Tibial artery (tissue), 4 donors: ENCODE measurements at regions not wholly inside any gene's neighbourhood (a gene's known extent, or its start where the extent isn't known, plus 50 kb on each side); places are given as distances from the start of the nearest gene placed in this dataset.

ENCODE experiments used
- DNase-seq, 2 donors: peaks; one replicate each; pipeline ENCODE4 v3.0.0-alpha.2; 2019
- H3K27ac ChIP-seq, 2 donors: fragments of 200-600 bp; sonication (generic) in 1 of 2; 1 replicate in 1 of 2; 2 replicates in 1 of 2; pipeline ENCODE4 v1.5.1; 2018 to 2019; ENCODE audit warnings: mild to moderate bottlenecking in 1 of 2
- H3K27me3 ChIP-seq, 2 donors: fragments of 200-600 bp; sonication (generic) in 1 of 2; one replicate each; pipeline versions ENCODE4 v1.5.1 to v1.6.0; 2016 to 2019
- H3K36me3 ChIP-seq, 3 donors: fragments of 200-600 bp; sonication (generic) in 2 of 3; one replicate each; pipeline ENCODE4 v1.5.1; 2016 to 2019; ENCODE audit warnings: mild to moderate bottlenecking in 2 of 3
- H3K4me1 ChIP-seq, 4 donors: fragments of 200-600 bp; sonication (generic) in 2 of 4; 1 replicate in 3 of 4; 2 replicates in 1 of 4; pipeline ENCODE4 v1.5.1; 2016 to 2019
- H3K4me3 ChIP-seq, 2 donors: fragments of 200-600 bp; sonication (generic) in 1 of 2; 1 replicate in 1 of 2; 2 replicates in 1 of 2; pipeline ENCODE4 v1.5.1; 2018 to 2019; ENCODE audit warnings: mild to moderate bottlenecking in 2 of 2
- H3K9me3 ChIP-seq, 3 donors: fragments of 200-600 bp; sonication (generic) in 1 of 3; one replicate each; pipeline ENCODE4 v1.5.1; 2016 to 2019
- intact Hi-C: fragments of 100-400 bp; cut with DNase I; formaldehyde crosslinking; loops from one replicate; pipeline ENCODE4 v1.15.0; 2023; ENCODE audit warnings: low total_unique reads
- TF ChIP-seq, protein P1 (sequence below), 2 experiments: fragments of 200-600 bp in 1 of 2; fragments of 450-650 bp in 1 of 2; IDR thresholded peaks; one replicate each; pipeline ENCODE4 v1.5.1; 2017 to 2019; ENCODE audit warnings: antibody characterized with exemption in 2 of 2, mild to moderate bottlenecking in 1 of 2, moderate library complexity in 1 of 2

DNA sequence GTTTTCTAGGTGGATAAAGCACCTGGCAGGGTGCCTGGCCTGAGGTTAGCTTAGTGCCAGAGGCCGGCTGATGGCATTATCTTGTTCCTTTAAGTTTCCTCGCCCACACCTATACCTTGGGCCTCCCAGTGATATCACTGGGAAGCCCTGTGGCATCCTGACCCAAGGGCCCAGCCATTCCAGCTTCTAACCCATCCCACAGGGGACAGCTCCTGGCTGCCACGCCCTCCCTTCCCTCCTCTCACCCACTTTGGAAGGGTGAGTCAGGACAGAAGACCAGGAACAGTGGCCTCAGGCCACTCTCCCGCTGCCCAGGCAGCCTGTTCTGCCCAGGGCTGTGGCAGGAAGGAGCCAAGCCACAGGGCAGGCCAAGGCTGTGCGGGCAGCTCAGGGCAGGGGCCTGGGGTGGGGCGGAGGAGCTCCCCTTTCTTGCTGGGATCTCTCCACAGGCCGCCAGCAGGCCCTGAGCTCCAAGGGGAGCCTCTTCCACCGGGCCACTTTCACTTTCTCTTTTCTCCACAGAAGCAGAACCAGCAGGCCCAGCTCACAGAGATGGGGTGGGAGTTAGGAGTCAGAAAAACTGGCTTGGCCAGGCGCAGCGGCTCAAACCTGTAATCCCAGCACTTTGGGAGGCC is 75.1 kb downstream of the IRF2BPL start:
- Histone ChIP-seq H3K27me3 (no peaks in the 10 kb centered on the region), H3K9me3 (no peaks in the 10 kb centered on the region), H3K4me1 (peaks cover 6 to 91% (median 77%) of the 10 kb centered on the region in 4 donors), H3K27ac (peak overlapping the region; percentile 92 to 94), H3K36me3 (no peaks in the 10 kb centered on the region), H3K4me3 (peak overlapping the region; percentile 33 to 47)
- peak; percentile 66 to 89 for DNase-seq
- intact Hi-C loops = no loop called here
- TF ChIP-seq, protein P1, sequence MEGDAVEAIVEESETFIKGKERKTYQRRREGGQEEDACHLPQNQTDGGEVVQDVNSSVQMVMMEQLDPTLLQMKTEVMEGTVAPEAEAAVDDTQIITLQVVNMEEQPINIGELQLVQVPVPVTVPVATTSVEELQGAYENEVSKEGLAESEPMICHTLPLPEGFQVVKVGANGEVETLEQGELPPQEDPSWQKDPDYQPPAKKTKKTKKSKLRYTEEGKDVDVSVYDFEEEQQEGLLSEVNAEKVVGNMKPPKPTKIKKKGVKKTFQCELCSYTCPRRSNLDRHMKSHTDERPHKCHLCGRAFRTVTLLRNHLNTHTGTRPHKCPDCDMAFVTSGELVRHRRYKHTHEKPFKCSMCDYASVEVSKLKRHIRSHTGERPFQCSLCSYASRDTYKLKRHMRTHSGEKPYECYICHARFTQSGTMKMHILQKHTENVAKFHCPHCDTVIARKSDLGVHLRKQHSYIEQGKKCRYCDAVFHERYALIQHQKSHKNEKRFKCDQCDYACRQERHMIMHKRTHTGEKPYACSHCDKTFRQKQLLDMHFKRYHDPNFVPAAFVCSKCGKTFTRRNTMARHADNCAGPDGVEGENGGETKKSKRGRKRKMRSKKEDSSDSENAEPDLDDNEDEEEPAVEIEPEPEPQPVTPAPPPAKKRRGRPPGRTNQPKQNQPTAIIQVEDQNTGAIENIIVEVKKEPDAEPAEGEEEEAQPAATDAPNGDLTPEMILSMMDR (IDR thresholded peaks at IDR 0.05) = no peak

DNA sequence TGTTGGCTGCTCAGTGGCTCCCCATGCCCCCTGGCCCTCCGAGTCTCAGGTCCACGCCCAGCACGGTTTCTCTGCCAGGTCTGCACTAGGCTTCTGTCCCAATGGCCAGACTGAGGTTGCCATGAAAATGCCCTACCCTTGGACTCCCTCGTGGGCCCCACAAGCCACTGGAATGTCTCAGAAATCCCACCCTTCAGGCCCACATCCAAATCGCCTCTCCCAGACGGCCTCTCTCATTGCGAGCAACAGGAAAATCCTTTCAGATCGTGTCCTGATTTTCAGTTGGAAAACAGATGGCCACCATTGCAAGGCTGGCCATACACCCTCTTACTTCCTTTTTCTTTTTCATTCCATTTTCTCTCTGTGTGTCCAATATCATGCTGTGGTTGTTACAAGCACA is 77.3 kb downstream of the IRF2BPL start:
- Histone ChIP-seq H3K27ac (peak overlapping the region; percentile 57 to 94), H3K36me3 (no peaks in the 10 kb centered on the region), H3K4me3 (no peak overlapping the region), H3K4me1 (peaks cover 12 to 89% (median 76%) of the 10 kb centered on the region in 4 donors), H3K27me3 (no peaks in the 10 kb centered on the region), H3K9me3 (no peaks in the 10 kb centered on the region)
- no peak for DNase-seq
- TF ChIP-seq, protein P1 (IDR thresholded peaks at IDR 0.05) = no peak
- intact Hi-C loops = no loop called here

DNA sequence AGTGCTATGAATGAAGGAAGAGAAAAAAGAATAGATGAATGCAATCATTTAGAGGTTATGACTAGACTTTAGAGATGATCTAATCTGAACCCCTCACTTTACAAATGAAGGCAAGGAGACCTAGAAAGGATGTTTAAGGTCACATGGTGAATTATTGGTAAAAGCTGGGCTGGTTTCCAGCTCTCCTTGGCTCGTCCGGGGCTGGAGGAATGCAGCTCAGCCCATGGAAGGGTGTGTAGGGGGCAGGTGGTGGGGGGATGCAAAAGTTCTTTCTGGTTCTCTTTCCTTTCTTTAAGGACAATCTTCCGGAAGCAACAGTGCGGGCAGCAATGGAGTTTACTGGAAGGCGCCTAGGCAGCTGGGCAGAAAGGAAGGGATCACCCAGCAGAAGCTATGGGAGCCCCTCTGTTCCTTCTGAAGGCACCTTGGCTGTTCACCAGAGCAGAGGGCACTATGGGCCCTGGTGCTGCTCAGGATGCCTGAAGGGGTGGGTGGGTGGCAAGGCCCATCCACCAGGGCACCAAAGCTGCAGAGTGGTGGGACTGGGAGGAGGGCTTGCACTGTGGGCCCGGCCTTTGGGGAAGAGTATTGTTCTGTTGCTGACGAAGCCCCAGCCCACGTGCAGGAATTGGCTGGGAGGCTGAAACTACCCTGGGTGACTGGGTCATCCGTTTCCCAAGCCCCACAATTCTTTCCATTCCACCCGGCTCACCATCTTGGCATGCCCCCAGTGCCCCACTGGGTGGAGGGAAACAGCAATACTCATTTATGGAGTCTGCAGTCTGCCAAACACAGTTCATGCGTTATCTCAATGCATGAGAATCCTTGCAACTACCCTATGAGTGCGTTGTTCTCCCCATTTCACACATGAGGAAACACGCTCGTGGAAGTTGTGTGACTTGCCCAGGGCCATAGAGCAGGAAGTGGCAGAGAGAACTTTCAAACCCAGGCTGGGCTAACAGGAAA is 78.2 kb downstream of the IRF2BPL start:
- DNase-seq = peak in 1 of 2 donors; percentile 74
- intact Hi-C loops = no loop called here
- peaks cover 12 to 81% (median 67%) of the 10 kb centered on the region in 4 donors for H3K4me1 ChIP-seq

DNA sequence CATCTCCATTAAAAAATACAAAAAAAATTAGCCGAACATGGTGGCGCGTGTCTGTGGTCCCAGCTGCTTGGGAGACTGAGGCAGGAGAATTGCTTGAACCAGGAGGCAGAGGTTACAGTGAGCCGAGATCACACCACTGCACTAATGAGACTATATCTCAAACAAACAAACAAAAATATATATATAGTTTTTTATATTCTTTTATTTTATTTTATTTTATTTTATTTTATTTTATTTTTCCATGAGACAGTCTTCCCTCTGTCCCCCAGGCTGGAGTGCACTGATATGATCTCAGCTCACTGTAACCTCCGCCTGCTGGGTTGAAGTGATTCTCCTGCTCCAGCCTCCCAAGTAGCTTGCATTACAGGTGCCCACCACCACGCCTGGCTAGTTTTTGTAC is 79.5 kb downstream of the IRF2BPL start:
- peaks cover 12 to 67% (median 54%) of the 10 kb centered on the region in 4 donors for H3K4me1 ChIP-seq
- intact Hi-C loops = no loop called here
- no peaks in the 10 kb centered on the region for H3K9me3 ChIP-seq

More for the DNA sequence above, 78.2 kb downstream of the IRF2BPL start:
- Histone ChIP-seq H3K27ac (peak overlapping the region; percentile 57 to 94), H3K9me3 (no peaks in the 10 kb centered on the region), H3K27me3 (no peaks in the 10 kb centered on the region), H3K36me3 (no peaks in the 10 kb centered on the region), H3K4me3 (no peak overlapping the region)
- TF ChIP-seq, protein P1 (IDR thresholded peaks at IDR 0.05) = no peak

DNA sequence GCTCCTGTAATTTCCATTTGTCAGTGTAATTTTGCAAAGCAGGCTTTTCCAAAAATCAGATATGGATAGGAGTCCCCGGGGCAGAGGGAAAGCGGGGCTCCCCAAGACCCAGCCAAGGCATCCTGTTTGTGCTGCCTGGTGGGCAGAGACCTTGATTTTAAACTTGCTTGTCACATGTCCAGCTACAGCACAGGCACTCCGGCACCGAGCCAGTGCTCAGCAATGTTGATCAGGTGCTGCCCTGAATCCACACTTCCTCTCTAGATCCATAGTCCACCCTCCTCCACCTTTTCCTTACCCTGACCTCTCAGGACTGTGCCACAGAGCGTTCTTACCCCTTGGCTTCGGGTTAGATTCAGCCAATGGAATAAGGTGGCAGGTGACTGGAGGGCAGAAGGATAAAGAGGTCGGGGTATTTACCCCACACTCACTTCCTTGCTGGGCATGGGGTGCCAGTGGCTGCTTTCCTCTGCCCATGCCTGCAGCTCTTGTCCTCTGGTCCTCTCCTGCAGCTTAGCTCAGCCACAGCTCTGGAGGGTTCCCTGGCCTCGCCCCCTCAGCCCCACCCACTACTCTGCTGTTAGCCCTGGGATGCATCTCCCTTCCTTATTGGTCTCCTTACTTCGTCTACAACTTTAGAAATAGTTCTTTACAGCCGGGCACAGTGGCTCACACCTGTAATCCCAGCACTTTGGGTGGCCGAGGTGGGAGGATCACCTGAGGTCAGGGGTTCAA is 80.1 kb downstream of the IRF2BPL start:
- DNase-seq = no peak
- Histone ChIP-seq H3K4me3 (no peak overlapping the region), H3K4me1 (peaks cover 9 to 61% (median 48%) of the 10 kb centered on the region in 4 donors), H3K9me3 (no peaks in the 10 kb centered on the region), H3K36me3 (no peaks in the 10 kb centered on the region), H3K27ac (peak overlapping the region; percentile 57 to 80), H3K27me3 (no peaks in the 10 kb centered on the region)
- TF ChIP-seq, protein P1 (IDR thresholded peaks at IDR 0.05) = no peak
- intact Hi-C loops = no loop called here

More for the DNA sequence above, 79.5 kb downstream of the IRF2BPL start:
- DNase-seq = no peak
- TF ChIP-seq, protein P1 (IDR thresholded peaks at IDR 0.05) = no peak
- Histone ChIP-seq H3K27ac (peak overlapping the region in 1 of 2 donors; percentile 80), H3K36me3 (no peaks in the 10 kb centered on the region), H3K4me3 (no peak overlapping the region), H3K27me3 (no peaks in the 10 kb centered on the region)
